ENCODE measurements at regions not wholly inside any gene's neighbourhood (a gene's known extent, or its start where the extent isn't known, plus 50 kb on each side); places are given as distances from the start of the nearest gene placed in this dataset.
"Not testable (repeated sequence)": the region's sequence is repeated elsewhere in the genome, so short reads cannot be mapped to it uniquely, and the experiment has no call there.

DNA sequence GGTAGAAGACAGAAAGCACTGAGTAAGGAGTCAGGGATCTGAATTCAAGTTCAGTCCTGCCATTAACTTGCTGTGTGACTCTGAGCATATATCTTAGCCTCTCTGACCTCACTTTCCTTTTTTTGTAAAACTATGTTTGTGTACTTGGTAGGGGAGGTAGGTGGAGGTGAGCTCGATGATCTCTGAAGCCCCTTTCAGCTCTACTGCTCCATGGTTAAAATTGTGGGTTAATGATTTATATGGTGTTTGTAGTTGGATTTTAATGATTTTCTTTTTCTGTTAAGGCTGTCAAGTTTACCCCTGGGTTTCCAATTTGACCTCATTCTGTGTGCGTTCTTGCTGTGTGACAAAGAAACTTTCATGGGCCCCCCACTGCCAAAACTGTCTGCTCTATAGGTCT is 124.1 kb downstream of the CD164 start:
- DNase-seq (ENCODE audit: extremely low spot score, insufficient read length, low read depth), result no peak
- FAIRE-seq, result no peak

- no peak for DNase-seq (ENCODE audit: extremely low spot score, insufficient read length, low read depth)
Measured at GRCh38 chr6:109257494-109257893, 124.8 kb downstream of the CD164 start.

DNA sequence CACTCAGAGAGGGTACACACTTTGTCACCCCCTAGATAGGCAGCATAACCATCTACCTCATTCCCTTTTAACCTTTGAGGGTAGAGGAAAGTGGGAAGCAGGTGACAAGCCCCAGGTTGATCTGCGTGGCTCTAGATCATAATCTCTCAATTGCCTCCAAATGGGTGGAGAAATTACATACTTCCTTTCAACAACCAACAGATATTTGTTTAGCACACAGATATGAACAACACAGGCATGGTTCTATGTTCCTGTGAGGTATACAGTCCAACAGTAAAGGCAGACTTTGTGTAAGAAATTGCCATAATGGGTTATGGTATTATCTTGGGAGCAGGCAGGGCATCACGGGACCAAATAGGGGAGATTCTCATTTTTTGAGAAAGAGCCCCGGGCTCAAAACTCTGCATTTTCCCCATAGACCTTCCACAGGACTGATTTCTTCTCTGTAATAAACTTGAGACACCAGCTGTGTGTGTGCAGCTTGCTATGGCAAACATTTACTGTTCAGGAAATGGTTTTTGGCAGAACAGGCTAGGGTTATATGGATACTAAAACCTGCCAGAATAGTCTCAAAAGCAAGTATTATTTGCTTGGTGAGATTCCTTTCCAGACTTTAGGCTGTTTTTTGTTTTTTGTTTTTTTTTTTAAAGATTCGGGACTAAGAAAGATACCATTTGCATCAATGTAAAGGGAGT is 126.2 kb downstream of the CD164 start:
- no peak for FAIRE-seq
- DNase-seq (ENCODE audit: extremely low spot score, insufficient read length, low read depth), result no peak

More at GRCh38 chr6:109257494-109257893, 124.8 kb downstream of the CD164 start:
- no peak for FAIRE-seq

DNA sequence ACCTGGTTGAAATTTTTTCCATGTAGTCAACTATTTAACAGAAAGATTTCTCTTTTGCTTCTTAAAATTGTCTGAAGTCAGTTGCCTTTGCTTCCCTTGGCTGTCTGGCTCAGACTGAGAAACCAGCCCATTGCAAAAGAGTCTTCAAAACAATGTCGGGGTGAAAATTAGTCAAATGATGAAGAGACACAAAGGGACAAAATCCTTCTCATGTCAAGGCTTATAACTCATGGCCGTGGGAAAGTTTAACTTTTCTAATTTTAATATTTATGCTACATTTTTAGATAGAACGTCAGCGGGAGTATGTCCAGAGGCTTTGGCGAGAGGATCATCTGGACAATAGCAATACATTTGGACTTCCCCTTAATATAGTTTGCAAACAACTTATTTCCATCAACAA is 127.2 kb downstream of the CD164 start:
- no peak for DNase-seq (ENCODE audit: extremely low spot score, insufficient read length, low read depth)
- no peak for FAIRE-seq

GRCh38 chr6:109253366-109253765 is 128.9 kb downstream of the CD164 start:
- FAIRE-seq (no peak), DNase-seq (ENCODE audit: extremely low spot score, insufficient read length, low read depth) (no peak)

DNA sequence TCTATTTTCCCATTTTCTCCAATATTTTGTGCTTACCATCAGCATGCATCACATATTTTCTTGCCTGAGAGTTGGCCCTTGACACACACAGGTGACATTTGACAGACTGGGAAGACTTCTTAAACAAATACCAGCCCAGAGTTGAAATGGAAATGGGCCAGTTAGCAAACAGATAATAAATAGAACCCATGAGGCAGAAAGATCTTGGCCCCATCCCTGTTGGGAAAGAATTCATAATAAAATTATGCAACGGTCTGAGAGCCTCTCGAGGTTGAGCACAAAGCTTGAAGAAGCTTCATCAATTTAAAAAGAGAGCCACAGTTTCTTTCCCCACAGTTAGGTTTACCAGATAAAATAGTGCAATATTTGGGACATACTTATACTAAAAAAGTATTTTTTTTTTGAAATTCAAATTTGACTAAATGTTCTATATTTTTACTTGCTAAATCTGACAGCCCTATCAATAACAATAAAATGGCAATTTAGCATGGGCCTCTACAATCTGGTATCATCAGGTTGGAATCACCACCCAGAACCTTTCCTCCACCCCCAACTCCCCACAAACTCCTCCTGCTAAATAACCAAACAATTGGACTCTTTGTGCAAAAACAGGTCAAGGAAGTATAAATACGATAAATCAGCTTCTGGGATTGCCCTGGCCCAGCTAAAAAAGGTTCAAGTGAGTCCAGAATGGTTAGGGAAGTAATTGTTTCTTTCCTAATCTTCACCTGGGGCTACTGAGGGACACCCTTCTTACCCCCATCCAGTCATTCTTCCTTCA is 129.8 kb downstream of the CD164 start:
- FAIRE-seq, result no peak
- no peak for DNase-seq (ENCODE audit: extremely low spot score, insufficient read length, low read depth)

GRCh38 chr6:109251839-109252238 is 130.4 kb downstream of the CD164 start:
- no peak for FAIRE-seq
- DNase-seq (ENCODE audit: extremely low spot score, insufficient read length, low read depth), result no peak

GRCh38 chr6:109250544-109251156 is 131.6 kb downstream of the CD164 start:
- DNase-seq (ENCODE audit: extremely low spot score, insufficient read length, low read depth); FAIRE-seq: not testable (repeated sequence)

DNA sequence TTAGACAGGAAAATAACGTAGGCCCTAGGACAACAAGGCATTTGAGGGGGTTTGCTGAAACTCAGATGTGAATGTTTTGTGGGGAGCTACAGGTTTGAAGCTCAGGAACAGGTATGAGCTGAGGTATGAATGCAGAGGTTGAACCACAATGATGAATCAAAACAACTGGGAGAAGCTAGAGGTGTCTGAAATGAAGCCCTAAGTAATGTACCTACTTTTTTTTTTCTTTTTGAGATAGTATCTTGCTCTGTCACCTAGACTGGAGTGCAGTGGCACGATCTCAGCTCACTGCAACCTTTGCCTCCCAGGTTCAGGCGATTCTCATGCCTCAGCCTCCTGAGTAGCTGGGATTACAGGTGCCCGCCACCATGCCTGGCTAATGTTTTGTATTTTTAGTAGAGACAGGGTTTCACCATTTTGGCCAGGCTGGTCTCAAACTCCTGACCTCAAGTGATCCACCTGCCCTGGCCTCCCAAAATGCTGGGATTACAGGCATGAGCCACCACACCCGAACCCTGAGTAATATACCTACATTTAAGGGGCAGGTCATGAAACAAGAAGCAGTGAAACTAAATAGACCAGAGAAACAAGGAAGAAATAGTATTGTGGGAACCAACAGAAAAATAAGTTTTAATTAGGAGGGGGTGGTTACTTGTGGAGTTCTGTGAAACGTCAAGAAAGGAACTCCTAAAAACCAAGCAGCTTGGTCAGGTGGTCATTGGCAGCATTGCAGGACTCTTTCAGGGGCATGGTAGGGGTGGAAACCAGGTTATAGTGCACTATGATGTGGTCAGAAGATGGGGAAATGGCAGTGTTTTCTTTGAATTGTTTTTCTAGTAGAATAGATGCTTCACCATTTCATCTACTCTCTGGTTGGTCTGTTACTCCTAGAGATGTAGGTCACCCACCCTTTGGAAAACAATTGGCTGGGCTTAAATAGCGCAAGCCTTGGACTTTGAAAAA is 138.1 kb downstream of the CD164 start:
- FAIRE-seq (no peak), DNase-seq (ENCODE audit: extremely low spot score, insufficient read length, low read depth) (no peak)

GRCh38 chr6:109242925-109243324 is 139.3 kb downstream of the CD164 start:
- no peak for DNase-seq (ENCODE audit: extremely low spot score, insufficient read length, low read depth)
- no peak for FAIRE-seq

GRCh38 chr6:109242029-109242428 is 140.2 kb downstream of the CD164 start:
- FAIRE-seq (no peak), DNase-seq (ENCODE audit: extremely low spot score, insufficient read length, low read depth) (no peak)

GRCh38 chr6:109241199-109241598 is 141.1 kb downstream of the CD164 start:
- no peak for DNase-seq (ENCODE audit: extremely low spot score, insufficient read length, low read depth)

DNA sequence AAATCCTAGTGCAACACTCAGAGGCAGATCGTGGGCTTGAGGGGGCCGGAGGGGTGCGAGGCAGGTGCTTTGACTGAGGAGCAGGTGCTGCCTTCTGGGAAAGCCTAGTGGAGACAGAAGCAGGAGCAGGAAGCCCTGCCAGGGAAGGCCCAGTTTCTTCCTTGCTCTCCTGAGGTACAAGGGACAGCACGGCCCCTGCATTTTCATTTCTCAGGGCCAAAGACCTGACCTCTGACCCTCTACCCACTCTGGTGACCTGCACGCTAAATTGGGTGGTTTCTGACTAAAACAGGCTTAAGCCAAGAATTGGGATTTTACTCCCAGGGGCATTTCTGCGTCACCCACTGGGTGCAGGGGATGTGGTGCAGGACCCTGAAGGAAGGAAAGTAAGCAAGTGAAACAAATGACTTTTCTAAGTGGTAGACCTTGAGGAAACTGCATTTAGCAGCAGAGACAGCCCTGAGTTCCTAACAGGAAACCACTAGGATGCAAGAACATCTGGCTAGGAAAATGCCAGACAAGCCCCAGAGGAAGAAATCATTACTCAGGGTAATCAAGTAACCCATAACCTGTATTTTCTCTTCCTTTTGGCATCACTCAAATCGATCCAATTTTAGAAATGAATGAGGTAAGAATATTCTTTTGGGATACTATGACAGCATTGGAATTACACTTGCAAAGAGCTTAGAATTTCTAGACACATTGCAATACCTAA is 141.7 kb downstream of the CD164 start:
- DNase-seq (ENCODE audit: extremely low spot score, insufficient read length, low read depth) (no peak), FAIRE-seq (no peak)

More at GRCh38 chr6:109241199-109241598, 141.1 kb downstream of the CD164 start:
- FAIRE-seq, result no peak

GRCh38 chr6:109239651-109240321 is 142.5 kb downstream of the CD164 start:
- FAIRE-seq, result no peak
- DNase-seq (ENCODE audit: extremely low spot score, insufficient read length, low read depth), result no peak

DNA sequence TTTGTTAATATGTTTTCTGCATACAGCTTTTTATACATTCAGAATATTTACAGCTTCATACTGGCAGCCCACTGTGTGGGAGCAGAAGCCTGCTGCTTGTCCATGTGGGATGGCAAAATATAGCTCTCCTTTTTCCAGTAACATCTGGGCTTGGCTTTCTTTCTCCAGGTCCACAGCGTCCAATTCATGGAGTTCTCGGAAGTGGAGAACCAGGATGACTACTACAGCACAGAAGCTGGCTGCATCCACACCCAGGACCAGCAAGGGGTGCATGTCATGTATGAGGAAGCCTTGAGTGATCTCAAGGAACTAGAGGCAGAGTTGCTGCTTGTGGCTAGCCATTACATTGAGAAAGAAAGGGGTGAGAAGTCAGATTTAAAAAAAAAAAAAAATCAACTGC is 143.1 kb downstream of the CD164 start:
- DNase-seq (ENCODE audit: extremely low spot score, insufficient read length, low read depth) (no peak), FAIRE-seq (no peak)

DNA sequence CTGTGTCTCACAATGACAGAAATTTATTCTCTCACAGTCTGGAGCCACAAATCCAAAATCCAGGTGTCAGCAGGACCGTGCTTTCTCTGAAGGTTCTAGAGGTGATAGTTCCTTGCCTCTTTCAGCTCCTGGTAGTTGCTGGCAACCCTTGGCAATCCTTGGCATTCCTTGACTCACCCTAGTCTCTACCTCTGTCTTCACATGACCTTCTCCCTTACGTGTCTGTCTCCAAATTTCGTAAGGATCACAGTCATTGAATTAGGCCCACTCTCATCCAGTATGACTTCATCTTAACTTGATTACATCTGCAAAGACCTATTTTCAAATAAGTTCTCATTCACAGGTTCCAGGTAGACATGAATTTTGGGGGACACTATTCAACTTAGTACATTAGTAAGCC is 143.1 kb downstream of the CEP57L1 start:
- DNase-seq (ENCODE audit: extremely low spot score, insufficient read length, low read depth), result no peak

DNA sequence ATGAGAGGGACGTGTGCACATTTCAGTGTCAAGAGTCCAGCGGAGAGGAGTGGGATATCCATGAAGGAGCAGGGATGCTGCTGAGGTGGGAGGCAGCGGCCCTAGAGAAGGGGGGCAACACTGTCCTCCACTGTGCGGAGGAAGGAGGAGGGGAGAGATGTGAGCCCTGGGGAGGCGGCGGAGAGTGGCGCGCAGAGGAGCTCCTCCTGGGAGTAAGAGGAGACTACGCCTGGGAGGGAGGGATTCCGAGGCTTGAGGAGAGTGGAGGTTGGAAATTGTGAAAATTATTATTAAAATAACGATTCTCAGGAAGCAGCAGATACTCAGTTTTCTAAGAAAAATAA is 142.7 kb downstream of the CEP57L1 start:
- FAIRE-seq (no peak), DNase-seq (ENCODE audit: extremely low spot score, insufficient read length, low read depth) (no peak)

More for the DNA sequence above, 143.1 kb downstream of the CEP57L1 start:
- FAIRE-seq, result no peak

- DNase-seq (ENCODE audit: extremely low spot score, insufficient read length, low read depth) (no peak), FAIRE-seq (no peak)
Measured at GRCh38 chr6:109237077-109237985, 142.0 kb downstream of the CEP57L1 start.

Data from GM18507 (cell line).